BLaER1 treated with 17β-estradiol and CSF1 and Interleukin-3, amounts not matched to agents 10 nM and 100 nM (cell line): ENCODE measurements at regions not wholly inside any gene's neighbourhood (a gene's known extent, or its start where the extent isn't known, plus 50 kb on each side); places are given as distances from the start of the nearest gene placed in this dataset.

Experiments
- H3K27ac ChIP-seq, 11 experiments: shearing (Covaris generic); formaldehyde crosslinking; 2 replicates each; pipeline ENCODE4 v1.8.1; 2022
- H3K27me3 ChIP-seq, 11 experiments: shearing (Covaris generic); formaldehyde crosslinking; 2 replicates each; pipeline ENCODE4 v1.8.1; 2022
- H3K36me3 ChIP-seq, 11 experiments: shearing (Covaris generic); formaldehyde crosslinking; 2 replicates each; pipeline ENCODE4 v1.8.1; 2022
- H3K4me1 ChIP-seq, 10 experiments: shearing (Covaris generic); formaldehyde crosslinking; 2 replicates each; pipeline ENCODE4 v1.8.1; 2022
- H3K4me2 ChIP-seq, 11 experiments: shearing (Covaris generic); formaldehyde crosslinking; 2 replicates each; pipeline ENCODE4 v1.8.1; 2022
- H3K4me3 ChIP-seq, 10 experiments: shearing (Covaris generic); formaldehyde crosslinking; 2 replicates each; pipeline ENCODE4 v1.8.1; 2022
- H3K9ac ChIP-seq, 11 experiments: shearing (Covaris generic); formaldehyde crosslinking; 2 replicates each; pipeline ENCODE4 v1.8.1; 2022
- H3K9me3 ChIP-seq, 11 experiments: shearing (Covaris generic); formaldehyde crosslinking; replicated peaks in 1 of 11; 2 replicates each; pipeline ENCODE4 v1.8.1; 2022
- H4K20me1 ChIP-seq, 11 experiments: shearing (Covaris generic); formaldehyde crosslinking; 2 replicates each; pipeline ENCODE4 v1.8.1; 2022
- Cebpa-rat ChIP-seq, 11 experiments: shearing (Covaris generic); IDR thresholded peaks; 2 replicates each; pipeline ENCODE4 v1.8.1; 2022

- Histone ChIP-seq H3K27ac (no peak overlapping the region), H3K27me3 (no peaks in the 10 kb centered on the region; a peak in 1 of 22 replicates), H3K9ac (no peak overlapping the region), H3K4me1 (no peaks in the 10 kb centered on the region), H3K9me3 (no peaks in the 10 kb centered on the region), H3K4me2 (no peak overlapping the region), H3K4me3 (no peak overlapping the region), H4K20me1 (no peaks in the 10 kb centered on the region), H3K36me3 (no peaks in the 10 kb centered on the region)
- no peak for TF ChIP-seq Cebpa-rat (IDR thresholded peaks at IDR 0.05)
These were observed 316.8 kb downstream of the TFAP2C start for GRCh38 chr20:56945901-56946300.

DNA sequence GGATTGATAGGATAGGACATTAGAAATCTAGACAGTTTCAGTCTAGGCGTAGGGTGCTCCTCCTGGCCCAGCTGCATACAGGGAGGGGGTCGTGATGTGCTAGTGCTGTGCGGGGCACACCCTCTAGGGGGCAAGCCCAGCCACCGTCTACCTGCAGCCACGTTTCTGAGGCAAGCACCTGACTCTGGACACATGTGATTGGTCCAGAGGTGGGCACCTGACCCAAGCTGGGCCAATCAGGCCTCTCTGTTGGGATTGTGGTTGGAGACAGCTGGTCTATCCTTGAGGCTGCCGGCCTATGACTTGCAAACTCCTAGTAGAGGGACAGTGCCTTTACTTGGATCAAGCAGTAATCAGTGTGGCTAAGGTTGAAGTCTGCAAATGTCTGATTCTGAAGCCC lies 317.1 kb downstream of the BMP7 start:
- Histone ChIP-seq H3K4me2 (no peak overlapping the region), H3K27me3 (peaks cover 0 to 2% (median 0%) of the 10 kb centered on the region in 11 experiments; a peak in 2 of 22 replicates), H3K27ac (no peak overlapping the region), H3K9ac (no peak overlapping the region), H3K4me3 (no peak overlapping the region), H3K36me3 (no peaks in the 10 kb centered on the region), H3K9me3 (no peaks in the 10 kb centered on the region), H4K20me1 (no peaks in the 10 kb centered on the region), H3K4me1 (no peaks in the 10 kb centered on the region)
- no peak for TF ChIP-seq Cebpa-rat (IDR thresholded peaks at IDR 0.05)

DNA sequence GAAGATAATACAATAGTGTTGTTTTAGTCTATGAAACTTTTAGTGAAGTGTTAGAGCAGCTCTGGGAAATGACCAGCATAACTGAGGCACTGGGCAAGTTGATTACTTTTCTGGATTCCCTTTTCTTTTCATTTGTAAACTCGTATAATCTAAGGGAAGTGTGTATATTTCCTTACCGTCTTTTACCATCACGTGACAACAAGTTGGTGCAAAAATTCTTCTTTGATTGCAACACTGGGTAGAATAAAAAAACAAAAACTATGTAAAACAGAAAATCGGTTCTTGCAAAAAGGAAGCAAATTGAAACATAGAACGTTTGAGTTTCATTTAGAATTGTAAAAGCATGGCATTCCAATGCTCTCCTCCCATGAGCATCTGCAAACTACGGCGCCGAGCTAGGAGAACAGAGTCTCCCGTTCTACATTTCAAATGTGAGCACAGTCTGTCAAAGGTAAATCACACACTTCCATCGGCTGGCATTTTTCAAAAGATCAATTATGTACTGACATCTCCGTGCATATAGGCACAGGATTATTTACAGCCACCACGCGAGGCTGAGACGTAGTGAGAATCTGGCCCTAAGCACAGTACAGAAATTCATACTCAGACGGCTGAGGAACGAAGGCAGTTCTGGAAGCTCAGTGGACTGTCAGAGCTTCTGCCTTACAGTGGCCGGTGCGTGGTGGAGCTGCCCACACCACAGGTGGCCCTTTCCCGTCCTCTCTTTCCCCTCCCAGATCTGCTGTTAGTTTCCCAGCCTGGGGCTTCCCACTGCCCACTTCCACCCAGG lies 314.0 kb downstream of the BMP7 start:
- no peak for TF ChIP-seq Cebpa-rat (IDR thresholded peaks at IDR 0.05)
- Histone ChIP-seq H3K27me3 (peaks cover 0 to 20% (median 0%) of the 10 kb centered on the region in 11 experiments; a peak in 4 of 22 replicates), H3K27ac (no peak overlapping the region), H3K4me1 (peaks cover 16 to 27% (median 23%) of the 10 kb centered on the region in 10 experiments), H3K9ac (no peak overlapping the region), H3K36me3 (no peaks in the 10 kb centered on the region), H3K4me2 (no peak overlapping the region), H3K9me3 (no peaks in the 10 kb centered on the region), H3K4me3 (no peak overlapping the region), H4K20me1 (peaks cover 0 to 4% (median 0%) of the 10 kb centered on the region in 11 experiments; a peak in 1 of 22 replicates)

DNA sequence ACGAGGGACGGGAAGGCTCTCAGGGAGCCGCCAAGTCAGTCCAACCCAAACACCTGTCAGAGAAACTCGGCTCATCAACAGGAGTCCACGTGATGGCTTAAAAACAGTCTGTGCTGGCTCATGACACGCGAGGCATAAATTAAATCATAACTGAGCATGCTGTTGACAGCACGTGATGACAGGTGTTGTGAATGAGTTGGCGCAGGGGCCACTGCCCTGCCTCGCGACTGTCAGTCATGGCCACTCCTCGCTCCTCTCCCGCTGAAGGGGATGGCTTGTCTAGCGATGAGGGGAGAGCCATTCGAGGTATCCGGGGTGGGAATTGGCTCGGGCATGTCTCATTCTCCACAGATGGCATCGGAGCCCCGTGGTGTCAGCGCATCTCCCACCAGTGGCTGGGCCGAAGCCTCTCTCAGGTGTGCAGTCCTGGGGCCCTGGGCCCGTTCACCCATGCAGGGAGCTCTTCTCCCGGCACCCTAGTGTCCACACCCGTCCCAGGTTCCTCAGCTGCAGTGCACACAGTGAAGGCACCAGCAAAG lies 313.3 kb downstream of the BMP7 start:
- TF ChIP-seq Cebpa-rat (IDR thresholded peaks at IDR 0.05): no peak
- Histone ChIP-seq H4K20me1 (peaks cover 0 to 4% (median 0%) of the 10 kb centered on the region in 11 experiments; a peak in 1 of 22 replicates), H3K9me3 (no peaks in the 10 kb centered on the region), H3K9ac (no peak overlapping the region), H3K4me2 (no peak overlapping the region), H3K36me3 (no peaks in the 10 kb centered on the region), H3K4me1 (peaks cover 23 to 34% (median 30%) of the 10 kb centered on the region in 10 experiments), H3K27me3 (peaks cover 0 to 23% (median 0%) of the 10 kb centered on the region in 11 experiments; a peak in 4 of 22 replicates), H3K4me3 (no peak overlapping the region), H3K27ac (no peak overlapping the region)

DNA sequence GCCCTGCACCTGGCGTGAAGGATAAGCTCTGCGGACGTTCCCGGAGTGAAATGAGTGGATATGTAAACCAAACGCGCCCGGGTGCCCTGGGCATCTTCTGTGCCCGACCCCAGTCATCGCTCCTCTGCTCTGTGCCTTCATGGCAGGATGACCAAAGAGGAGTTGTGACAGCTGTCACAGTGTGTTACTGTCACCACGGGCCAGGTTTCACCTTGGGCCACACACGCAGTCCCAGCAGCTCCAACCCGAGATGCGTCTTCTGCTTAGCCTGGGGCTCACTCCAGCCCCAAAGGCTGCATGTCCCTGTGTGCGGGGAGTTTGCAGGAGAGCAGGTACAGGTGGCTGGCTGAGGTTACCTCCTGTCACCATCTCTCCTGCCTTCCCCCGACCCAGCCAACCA lies 311.6 kb downstream of the BMP7 start:
- no peak overlapping the region for H3K4me3 ChIP-seq
- peak overlapping the region in 1 of 11 experiments; percentile 18; a peak in 1 of 22 replicates for H3K27ac ChIP-seq
- H4K20me1 ChIP-seq: peaks cover 0 to 4% (median 0%) of the 10 kb centered on the region in 11 experiments; a peak in 1 of 22 replicates
- H3K4me2 ChIP-seq: peak overlapping the region in 2 of 11 experiments; percentile 84; a peak in 5 of 22 replicates
- peaks cover 0 to 39% (median 0%) of the 10 kb centered on the region in 11 experiments; a peak in 7 of 22 replicates for H3K27me3 ChIP-seq
- TF ChIP-seq Cebpa-rat (IDR thresholded peaks at IDR 0.05): no peak
- H3K36me3 ChIP-seq: no peaks in the 10 kb centered on the region
- peaks cover 26 to 37% (median 32%) of the 10 kb centered on the region in 10 experiments for H3K4me1 ChIP-seq
- H3K9me3 ChIP-seq: no peaks in the 10 kb centered on the region
- no peak overlapping the region for H3K9ac ChIP-seq

DNA sequence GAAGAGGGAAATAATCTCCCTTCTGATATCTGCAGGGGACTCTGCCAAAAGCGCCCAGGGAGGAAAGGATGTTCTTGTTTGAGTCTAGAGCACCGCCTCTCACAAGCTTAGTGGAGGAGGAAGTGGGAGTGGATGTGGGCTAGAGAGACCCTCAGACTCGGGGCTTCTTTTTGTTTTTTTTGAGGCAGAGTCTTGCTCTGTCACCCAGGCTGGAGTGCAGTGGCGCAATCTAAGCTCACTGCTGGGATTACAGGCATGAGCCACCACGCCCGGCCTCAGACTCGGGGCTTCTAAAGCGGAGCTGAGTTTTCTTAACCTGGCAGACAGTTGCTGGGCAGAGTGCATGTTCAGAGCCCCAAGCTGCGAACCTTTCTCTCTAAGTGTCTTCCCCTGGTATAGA lies 310.8 kb downstream of the BMP7 start:
- Histone ChIP-seq H3K4me1 (peaks cover 26 to 37% (median 32%) of the 10 kb centered on the region in 10 experiments), H3K9me3 (no peaks in the 10 kb centered on the region), H3K4me2 (peak overlapping the region; percentile 32 to 91 (median 83)), H4K20me1 (peaks cover 0 to 4% (median 0%) of the 10 kb centered on the region in 11 experiments; a peak in 1 of 22 replicates), H3K9ac (peak overlapping the region in 8 of 11 experiments; percentile 18 to 61 (median 32); a peak in 10 of 22 replicates), H3K36me3 (no peaks in the 10 kb centered on the region), H3K4me3 (0 out of 20 replicates have a peak overlapping the region, but pooled peaks of 1 of the 10 experiments have one; percentile 18), H3K27ac (peak overlapping the region in 6 of 11 experiments; percentile 38 to 70 (median 61); a peak in 11 of 22 replicates), H3K27me3 (peaks cover 0 to 46% (median 0%) of the 10 kb centered on the region in 11 experiments; a peak in 7 of 22 replicates)
- peak in 5 of 11 experiments; percentile 27 to 71 (median 59); a peak in 5 of 22 replicates for TF ChIP-seq Cebpa-rat (IDR thresholded peaks at IDR 0.05)

DNA sequence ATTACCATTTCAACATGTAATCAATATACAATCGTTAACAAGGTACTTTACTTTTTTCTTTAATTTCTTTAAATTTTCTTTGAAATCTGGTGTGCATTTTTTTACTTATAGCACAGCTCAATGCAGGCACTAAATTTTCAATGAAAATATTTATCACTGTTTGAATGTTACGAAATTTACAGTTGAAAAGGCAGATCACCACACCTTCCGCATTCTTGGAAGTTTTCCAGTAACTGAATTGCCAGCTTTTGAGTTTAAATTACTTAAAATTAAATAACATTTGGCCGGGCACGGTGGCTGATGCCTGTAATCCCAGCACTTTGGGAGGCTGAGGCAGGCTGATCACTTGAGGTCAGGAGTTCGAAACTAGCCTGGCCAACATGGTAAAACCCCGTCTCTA lies 309.9 kb downstream of the BMP7 start:
- Histone ChIP-seq H3K27me3 (peaks cover 0 to 46% (median 0%) of the 10 kb centered on the region in 11 experiments; a peak in 7 of 22 replicates), H3K9ac (no peak overlapping the region)
- no peak for TF ChIP-seq Cebpa-rat (IDR thresholded peaks at IDR 0.05)

DNA sequence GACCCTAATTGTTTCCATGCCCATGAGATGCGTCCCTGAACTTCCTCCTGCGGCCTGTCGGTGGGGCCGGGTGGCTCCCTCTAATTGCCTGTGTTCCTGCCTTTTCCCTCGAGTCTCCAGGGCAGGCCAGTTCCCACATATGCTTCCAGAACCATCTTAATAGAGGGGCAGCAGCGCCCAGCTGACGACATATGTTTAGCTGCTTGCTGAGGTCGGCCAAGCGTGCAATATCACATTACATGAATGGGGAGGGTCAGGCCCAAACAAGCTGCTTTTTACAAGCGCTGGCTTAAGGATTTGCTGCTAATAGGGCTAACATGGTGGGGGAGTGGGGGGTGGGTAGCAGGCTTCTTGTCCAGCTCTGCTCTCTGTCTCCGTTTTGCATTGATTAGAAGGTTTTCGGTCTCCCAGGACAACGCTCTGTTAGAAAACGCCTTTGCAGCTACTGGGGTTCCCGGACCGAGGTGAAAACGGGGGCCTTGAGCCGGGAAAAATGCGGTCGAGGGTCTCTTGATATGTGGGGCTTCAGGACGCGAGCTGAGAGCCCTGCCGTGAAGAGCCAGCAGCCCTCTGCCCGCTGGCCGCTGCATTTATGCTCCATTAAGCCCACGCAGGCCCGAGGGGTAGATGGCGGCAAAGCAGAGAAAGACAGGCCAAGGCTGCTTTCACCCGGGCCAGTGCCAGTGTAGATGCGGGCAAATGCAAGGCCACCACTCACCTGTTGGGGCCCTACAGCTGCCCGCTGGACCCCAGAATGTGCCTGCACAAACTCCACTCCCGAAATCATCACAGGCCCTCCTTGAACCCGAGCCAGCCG lies 308.5 kb downstream of the BMP7 start:
- peaks cover 26 to 37% (median 32%) of the 10 kb centered on the region in 10 experiments for H3K4me1 ChIP-seq
- peak overlapping the region in 4 of 11 experiments; percentile 7 to 56 (median 43); a peak in 5 of 22 replicates for H3K27ac ChIP-seq
- H3K4me3 ChIP-seq: peak overlapping the region in 3 of 10 experiments; percentile 9 to 51 (median 19); a peak in 2 of 20 replicates
- H3K27me3 ChIP-seq: peaks cover 0 to 46% (median 0%) of the 10 kb centered on the region in 11 experiments; a peak in 7 of 22 replicates
- H3K9ac ChIP-seq: peak overlapping the region in 2 of 11 experiments; percentile 9 to 38; a peak in 1 of 22 replicates
- peaks cover 0 to 6% (median 0%) of the 10 kb centered on the region in 11 experiments; a peak in 3 of 22 replicates for H3K9me3 ChIP-seq
- peaks cover 0 to 4% (median 0%) of the 10 kb centered on the region in 11 experiments; a peak in 1 of 22 replicates for H4K20me1 ChIP-seq
- TF ChIP-seq Cebpa-rat (IDR thresholded peaks at IDR 0.05): no peak
- H3K4me2 ChIP-seq: peak overlapping the region; percentile 80 to 95 (median 84)
- no peaks in the 10 kb centered on the region for H3K36me3 ChIP-seq

More for the DNA sequence above, 309.9 kb downstream of the BMP7 start:
- peak overlapping the region; percentile 80 to 95 (median 84); a peak in 18 of 22 replicates for H3K4me2 ChIP-seq
- no peaks in the 10 kb centered on the region for H3K36me3 ChIP-seq
- H3K4me3 ChIP-seq: no peak overlapping the region
- H3K9me3 ChIP-seq: no peaks in the 10 kb centered on the region
- peaks cover 26 to 37% (median 32%) of the 10 kb centered on the region in 10 experiments for H3K4me1 ChIP-seq
- peak overlapping the region in 2 of 11 experiments; percentile 63; a peak in 3 of 22 replicates for H3K27ac ChIP-seq
- H4K20me1 ChIP-seq: peaks cover 0 to 4% (median 0%) of the 10 kb centered on the region in 11 experiments; a peak in 1 of 22 replicates
